ENCODE measurements at regions not wholly inside any gene's neighbourhood (a gene's known extent, or its start where the extent isn't known, plus 50 kb on each side); places are given as distances from the start of the nearest gene placed in this dataset.

GRCh38 chr1:194917769-194918168 is 1690.5 kb downstream of the KCNT2 start:
- H3K4me3 ChIP-seq: no peak overlapping the region
- H3K27ac ChIP-seq: no peak overlapping the region
- no peak for TF ChIP-seq CTCF (IDR thresholded peaks at IDR 0.05)
- DNase-seq (ENCODE audit: low spot score): no peak

- no peak overlapping the region for H3K27ac ChIP-seq
- DNase-seq (ENCODE audit: low spot score): no peak
- no peak for TF ChIP-seq CTCF (IDR thresholded peaks at IDR 0.05)
- H3K4me3 ChIP-seq: no peak overlapping the region
These were observed 1699.6 kb downstream of the KCNT2 start for GRCh38 chr1:194908643-194909042.

DNA sequence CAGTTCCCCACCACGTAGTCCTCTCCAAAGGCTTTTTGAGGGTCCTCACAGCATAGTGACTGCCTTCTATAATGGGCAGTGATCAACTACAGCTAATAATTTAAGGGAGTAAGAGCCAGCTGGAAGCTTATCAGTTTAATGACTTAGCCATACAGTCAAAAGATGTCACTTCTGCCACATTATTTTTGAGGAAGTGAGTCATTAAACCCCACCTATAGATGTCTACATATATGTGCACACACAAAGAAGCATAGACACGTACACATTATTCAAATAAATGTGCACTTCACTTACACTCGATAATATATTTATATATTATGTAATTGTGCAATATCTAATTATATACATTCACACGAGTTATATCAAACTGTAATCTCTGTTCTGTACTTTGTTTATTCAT is 1704.7 kb downstream of the KCNT2 start:
- no peak for DNase-seq (ENCODE audit: low spot score)
- H3K27ac ChIP-seq: no peak overlapping the region
- H3K4me3 ChIP-seq: no peak overlapping the region
- no peak for TF ChIP-seq CTCF (IDR thresholded peaks at IDR 0.05)

DNA sequence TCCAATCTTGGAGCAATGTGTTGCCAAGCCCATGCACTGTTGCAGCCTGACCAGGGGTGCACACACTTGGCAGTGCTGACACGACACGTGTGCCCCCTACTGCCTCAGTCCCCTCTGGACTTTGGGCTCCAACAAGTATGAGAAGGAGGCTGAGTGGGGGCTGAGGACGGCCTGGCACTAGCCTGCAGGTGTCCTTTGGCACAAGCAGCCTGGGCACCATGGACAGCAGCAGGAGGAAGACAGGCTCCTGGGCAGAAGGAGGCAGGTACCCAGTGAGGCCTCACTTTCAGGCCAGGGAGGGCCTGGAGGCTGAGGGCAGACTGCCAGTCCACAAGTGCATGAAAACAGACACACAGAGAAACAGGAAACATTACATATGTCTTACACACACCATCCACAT is 1702.9 kb upstream of the B3GALT2 start:
- TF ChIP-seq CTCF (IDR thresholded peaks at IDR 0.05): no peak
- Histone ChIP-seq H3K4me3 (no peak overlapping the region), H3K27ac (no peak overlapping the region)
- no peak for DNase-seq (ENCODE audit: low spot score)

DNA sequence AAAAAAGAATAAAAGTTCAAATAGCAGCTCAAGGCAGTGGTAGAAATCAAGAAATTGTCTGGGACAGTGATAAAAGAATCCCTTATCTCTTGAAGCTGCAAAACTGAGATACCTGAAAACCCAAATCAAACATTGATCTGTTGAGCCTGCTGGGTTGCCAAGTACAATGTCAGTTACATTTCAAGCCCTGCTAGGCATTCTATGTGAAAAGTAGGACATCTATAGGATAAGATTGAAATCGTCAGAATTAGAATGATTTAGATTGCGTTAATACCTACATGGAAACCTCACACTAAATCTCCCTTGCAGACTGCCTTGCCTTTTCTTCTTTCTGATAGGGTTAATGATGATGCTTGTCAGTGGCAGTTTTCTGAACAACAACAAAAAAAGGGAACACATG is 1684.4 kb upstream of the B3GALT2 start:
- no peak overlapping the region for H3K4me3 ChIP-seq
- no peak for DNase-seq (ENCODE audit: low spot score)
- H3K27ac ChIP-seq: no peak overlapping the region
- no peak for TF ChIP-seq CTCF (IDR thresholded peaks at IDR 0.05)

DNA sequence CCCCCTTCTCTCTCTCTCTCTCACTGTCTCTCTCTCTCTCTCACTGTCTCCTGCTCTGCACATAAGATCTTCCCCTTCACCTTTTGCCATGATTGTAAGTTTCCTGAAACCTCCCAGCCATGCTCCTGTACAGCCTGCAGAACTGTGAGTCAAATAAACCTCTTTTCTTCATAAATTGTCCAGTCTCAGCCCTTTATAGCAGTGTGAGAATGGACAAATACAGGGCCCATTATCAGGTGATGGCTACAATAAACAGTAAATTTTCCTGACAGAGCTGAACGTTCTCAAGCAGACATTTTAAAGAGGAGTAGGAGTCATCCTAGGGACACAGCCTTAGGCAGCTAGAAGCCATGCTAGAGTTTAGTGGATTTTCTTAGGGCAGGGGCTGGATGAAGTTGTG is 1679.7 kb upstream of the B3GALT2 start:
- no peak for TF ChIP-seq CTCF (IDR thresholded peaks at IDR 0.05)
- no peak overlapping the region for H3K27ac ChIP-seq
- H3K4me3 ChIP-seq: no peak overlapping the region
- no peak for DNase-seq (ENCODE audit: low spot score)

DNA sequence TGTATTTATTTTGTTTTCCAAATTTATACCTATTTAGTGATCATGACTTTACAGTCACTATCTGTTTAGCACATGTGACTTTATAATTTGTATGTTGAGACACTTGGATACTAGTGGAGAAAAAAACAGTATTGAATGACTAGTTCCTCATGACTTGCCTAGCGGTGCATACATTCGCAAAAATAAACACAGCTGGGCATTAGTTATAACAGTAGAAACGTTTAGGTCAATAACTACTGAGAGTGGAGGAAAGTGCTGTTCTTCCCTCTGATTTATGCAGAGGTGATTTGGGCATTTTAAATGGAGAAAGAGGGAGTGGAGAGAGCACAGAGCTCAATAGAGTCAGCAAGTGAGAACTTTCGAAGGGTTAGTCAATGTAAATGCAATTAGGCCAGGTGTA is 1679.0 kb upstream of the B3GALT2 start:
- no peak for TF ChIP-seq CTCF (IDR thresholded peaks at IDR 0.05)
- DNase-seq (ENCODE audit: low spot score): no peak
- Histone ChIP-seq H3K4me3 (no peak overlapping the region), H3K27ac (no peak overlapping the region)
